Ascending aorta (tissue), 2 donors: ENCODE measurements at regions not wholly inside any gene's neighbourhood (a gene's known extent, or its start where the extent isn't known, plus 50 kb on each side); places are given as distances from the start of the nearest gene placed in this dataset.

ENCODE experiments used
- DNase-seq, 2 donors: peaks; one replicate each; pipeline ENCODE4 v3.0.0-alpha.2; 2019; ENCODE audit warnings: low spot score in 2 of 2
- H3K27ac ChIP-seq, 2 donors: fragments of 200-600 bp; sonication (generic); one replicate each; pipeline ENCODE4 v1.5.1; 2016 to 2017; ENCODE audit warnings: mild to moderate bottlenecking in 1 of 2
- H3K27me3 ChIP-seq: fragments of 200-600 bp; sonication (generic); one replicate; pipeline ENCODE4 v1.5.1; 2017
- H3K36me3 ChIP-seq, 2 donors: fragments of 200-600 bp; sonication (generic); one replicate each; pipeline ENCODE4 v1.5.1; 2016
- H3K4me1 ChIP-seq, 2 donors: fragments of 200-600 bp; sonication (generic); one replicate each; pipeline ENCODE4 v1.5.1; 2016 to 2017; ENCODE audit warnings: mild to moderate bottlenecking in 1 of 2
- H3K4me3 ChIP-seq, 2 donors: fragments of 200-600 bp; sonication (generic); one replicate each; pipeline ENCODE4 v1.5.1; 2016 to 2017; ENCODE audit warnings: mild to moderate bottlenecking in 1 of 2
- H3K9me3 ChIP-seq, 2 donors: fragments of 200-600 bp; sonication (generic); one replicate each; pipeline ENCODE4 v1.5.1; 2016
- intact Hi-C: fragments of 100-400 bp; cut with DNase I; formaldehyde crosslinking; loops from one replicate; pipeline ENCODE4 v1.15.1; 2023
- TF ChIP-seq, protein P1 (sequence below), 3 experiments: fragments of 200-600 bp in 2 of 3; fragments of 450-650 bp in 1 of 3; sonication (generic) in 2 of 3; IDR thresholded peaks; one replicate each; pipeline ENCODE4 v1.5.1; 2016 to 2019; ENCODE audit warnings: antibody characterized with exemption in 3 of 3, mild to moderate bottlenecking in 1 of 3, moderate library complexity in 1 of 3

DNA sequence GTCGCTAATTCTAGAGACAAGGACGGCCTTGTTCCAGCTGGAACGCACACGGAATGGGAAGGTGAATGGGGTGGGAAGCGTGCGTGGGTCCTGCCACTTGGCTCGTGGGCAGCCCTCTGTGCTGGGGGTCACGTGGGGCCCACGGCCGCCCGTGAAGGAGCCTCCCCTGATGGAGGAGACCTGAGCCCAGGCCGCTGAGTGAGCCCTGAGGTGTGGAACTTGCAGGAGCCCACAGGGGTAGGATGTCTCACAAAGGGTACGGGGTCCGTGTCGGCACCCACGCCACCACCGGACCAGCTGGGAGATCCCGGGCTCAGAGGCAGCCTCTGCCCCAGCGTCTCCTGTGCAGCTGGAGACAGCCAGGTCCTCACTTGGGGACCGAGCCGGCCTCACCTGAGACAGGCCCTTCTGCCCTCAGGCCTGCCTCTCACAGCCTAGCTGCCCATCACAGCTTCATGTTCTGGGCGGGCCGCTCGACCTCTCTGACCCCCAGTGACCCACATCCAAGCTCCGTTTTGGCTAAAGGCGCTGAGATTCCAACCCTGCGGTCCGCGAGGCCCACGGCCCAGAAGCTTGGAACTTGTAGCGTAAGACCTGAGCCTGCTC, 84.8 kb downstream of the FOXL3 start:
- H3K4me1 ChIP-seq: peaks cover 3% of the 10 kb centered on the region in 2 donors
- H3K4me3 ChIP-seq: no peak overlapping the region
- intact Hi-C loops: no loop called here
- DNase-seq: peak in 1 of 2 donors; percentile 58
- no peaks in the 10 kb centered on the region for H3K36me3 ChIP-seq
- no peak overlapping the region for H3K27ac ChIP-seq
- no peaks in the 10 kb centered on the region for H3K9me3 ChIP-seq
- H3K27me3 ChIP-seq: no peaks in the 10 kb centered on the region
- TF ChIP-seq, protein P1, sequence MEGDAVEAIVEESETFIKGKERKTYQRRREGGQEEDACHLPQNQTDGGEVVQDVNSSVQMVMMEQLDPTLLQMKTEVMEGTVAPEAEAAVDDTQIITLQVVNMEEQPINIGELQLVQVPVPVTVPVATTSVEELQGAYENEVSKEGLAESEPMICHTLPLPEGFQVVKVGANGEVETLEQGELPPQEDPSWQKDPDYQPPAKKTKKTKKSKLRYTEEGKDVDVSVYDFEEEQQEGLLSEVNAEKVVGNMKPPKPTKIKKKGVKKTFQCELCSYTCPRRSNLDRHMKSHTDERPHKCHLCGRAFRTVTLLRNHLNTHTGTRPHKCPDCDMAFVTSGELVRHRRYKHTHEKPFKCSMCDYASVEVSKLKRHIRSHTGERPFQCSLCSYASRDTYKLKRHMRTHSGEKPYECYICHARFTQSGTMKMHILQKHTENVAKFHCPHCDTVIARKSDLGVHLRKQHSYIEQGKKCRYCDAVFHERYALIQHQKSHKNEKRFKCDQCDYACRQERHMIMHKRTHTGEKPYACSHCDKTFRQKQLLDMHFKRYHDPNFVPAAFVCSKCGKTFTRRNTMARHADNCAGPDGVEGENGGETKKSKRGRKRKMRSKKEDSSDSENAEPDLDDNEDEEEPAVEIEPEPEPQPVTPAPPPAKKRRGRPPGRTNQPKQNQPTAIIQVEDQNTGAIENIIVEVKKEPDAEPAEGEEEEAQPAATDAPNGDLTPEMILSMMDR (IDR thresholded peaks at IDR 0.05): no peak

DNA sequence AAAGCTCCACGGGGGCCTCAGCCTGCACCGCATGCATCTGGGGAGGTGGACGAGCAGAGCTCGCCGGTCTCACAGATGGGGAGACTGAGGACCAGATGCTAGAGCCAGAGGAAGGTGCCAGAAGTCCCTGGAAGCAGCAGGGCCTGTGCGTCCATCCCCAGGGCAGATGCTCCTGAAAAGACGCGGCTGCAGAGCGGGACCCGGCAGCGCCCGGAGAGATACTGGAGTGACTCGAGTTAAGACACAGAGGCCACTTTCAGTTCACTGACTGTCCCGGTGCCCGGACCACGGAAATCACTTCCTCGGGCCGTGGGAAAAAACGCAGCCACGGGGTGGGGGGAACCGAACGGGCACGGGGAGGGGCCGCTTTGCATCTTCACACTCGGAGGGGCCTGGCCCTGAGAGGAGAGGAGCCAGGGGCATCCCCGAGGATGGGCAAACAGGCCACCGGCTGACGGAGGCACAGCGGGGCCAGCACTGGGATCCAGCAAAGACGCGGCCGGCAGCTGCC, 85.4 kb downstream of the FOXL3 start:
- no peak overlapping the region for H3K27ac ChIP-seq
- H3K36me3 ChIP-seq: no peaks in the 10 kb centered on the region
- H3K4me3 ChIP-seq: no peak overlapping the region
- H3K27me3 ChIP-seq: no peaks in the 10 kb centered on the region
- no peaks in the 10 kb centered on the region for H3K9me3 ChIP-seq
- TF ChIP-seq, protein P1 (IDR thresholded peaks at IDR 0.05): no peak
- peak in 1 of 2 donors; percentile 50 for DNase-seq
- intact Hi-C loops: no loop called here
- peaks cover 3% of the 10 kb centered on the region in 2 donors for H3K4me1 ChIP-seq

DNA sequence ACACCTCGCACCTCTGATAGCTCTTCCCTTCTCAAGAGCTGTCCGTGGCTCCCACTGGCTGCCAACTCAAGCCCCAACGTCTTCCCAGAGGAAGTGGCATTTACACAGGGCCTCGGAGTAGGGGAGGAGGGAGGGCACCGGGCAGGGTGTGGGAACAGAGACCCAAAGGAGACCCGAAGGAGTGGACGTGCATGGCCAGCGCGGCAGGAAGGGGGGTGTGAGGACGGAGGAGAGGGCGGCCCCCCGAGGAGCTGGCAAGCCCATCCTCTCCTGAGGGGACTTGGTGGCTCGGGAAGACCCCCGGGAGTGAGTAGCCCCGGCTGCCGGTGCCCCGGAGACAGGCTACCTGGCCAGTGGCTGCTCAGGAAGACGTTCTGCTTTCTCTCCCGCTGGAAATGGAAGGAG, 85.9 kb downstream of the FOXL3 start:
- H3K4me1 ChIP-seq: peaks cover 3% of the 10 kb centered on the region in 2 donors
- H3K4me3 ChIP-seq: no peak overlapping the region
- intact Hi-C loops: no loop called here
- TF ChIP-seq, protein P1 (IDR thresholded peaks at IDR 0.05): no peak
- H3K9me3 ChIP-seq: no peaks in the 10 kb centered on the region
- H3K36me3 ChIP-seq: no peaks in the 10 kb centered on the region
- DNase-seq: peak in 1 of 2 donors; percentile 54
- no peaks in the 10 kb centered on the region for H3K27me3 ChIP-seq
- H3K27ac ChIP-seq: no peak overlapping the region

DNA sequence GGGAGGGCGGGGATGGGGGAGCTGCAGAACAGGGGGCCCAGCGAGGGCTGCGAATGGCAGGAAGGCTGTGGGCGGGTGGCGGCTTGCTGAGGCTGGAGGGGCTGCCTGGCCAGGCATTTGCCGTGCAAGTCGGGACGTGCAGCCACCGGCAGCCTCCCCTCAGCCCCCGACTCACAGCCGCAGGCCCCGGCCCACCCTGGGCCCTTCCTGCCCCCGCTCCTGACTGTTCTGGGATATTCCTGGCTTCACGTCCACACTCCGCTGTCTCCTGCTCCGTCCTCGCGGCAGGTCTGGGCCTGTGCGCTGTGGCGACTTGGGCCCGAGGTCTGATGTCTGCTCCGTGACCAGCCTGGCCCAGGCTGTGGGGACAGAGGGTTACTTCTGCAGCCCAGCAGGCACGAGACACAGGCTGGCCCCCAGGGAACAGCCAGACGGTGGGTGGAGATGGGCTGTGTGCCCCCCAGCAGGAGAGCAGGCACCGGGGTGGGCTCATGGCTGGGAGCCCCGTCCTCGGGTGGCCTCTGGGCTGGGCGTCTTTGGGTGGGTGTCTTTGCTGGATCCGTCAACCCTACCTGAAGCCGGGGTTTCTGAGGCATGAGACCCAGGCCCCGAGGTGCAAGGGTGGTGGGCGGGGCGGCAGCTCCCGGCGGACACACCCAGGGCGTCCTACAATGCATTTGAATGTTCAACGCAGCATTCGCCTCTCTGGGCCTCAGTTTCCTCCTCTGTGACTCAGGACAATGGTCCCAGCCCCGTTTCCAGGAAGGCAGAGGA, 86.5 kb downstream of the FOXL3 start:
- intact Hi-C loops: no loop called here
- DNase-seq: peak in 1 of 2 donors; percentile 52
- peaks cover 3% of the 10 kb centered on the region in 2 donors for H3K4me1 ChIP-seq
- TF ChIP-seq, protein P1 (IDR thresholded peaks at IDR 0.05): no peak
- H3K36me3 ChIP-seq: no peaks in the 10 kb centered on the region
- H3K4me3 ChIP-seq: no peak overlapping the region
- H3K9me3 ChIP-seq: no peaks in the 10 kb centered on the region
- no peak overlapping the region for H3K27ac ChIP-seq
- H3K27me3 ChIP-seq: no peaks in the 10 kb centered on the region

DNA sequence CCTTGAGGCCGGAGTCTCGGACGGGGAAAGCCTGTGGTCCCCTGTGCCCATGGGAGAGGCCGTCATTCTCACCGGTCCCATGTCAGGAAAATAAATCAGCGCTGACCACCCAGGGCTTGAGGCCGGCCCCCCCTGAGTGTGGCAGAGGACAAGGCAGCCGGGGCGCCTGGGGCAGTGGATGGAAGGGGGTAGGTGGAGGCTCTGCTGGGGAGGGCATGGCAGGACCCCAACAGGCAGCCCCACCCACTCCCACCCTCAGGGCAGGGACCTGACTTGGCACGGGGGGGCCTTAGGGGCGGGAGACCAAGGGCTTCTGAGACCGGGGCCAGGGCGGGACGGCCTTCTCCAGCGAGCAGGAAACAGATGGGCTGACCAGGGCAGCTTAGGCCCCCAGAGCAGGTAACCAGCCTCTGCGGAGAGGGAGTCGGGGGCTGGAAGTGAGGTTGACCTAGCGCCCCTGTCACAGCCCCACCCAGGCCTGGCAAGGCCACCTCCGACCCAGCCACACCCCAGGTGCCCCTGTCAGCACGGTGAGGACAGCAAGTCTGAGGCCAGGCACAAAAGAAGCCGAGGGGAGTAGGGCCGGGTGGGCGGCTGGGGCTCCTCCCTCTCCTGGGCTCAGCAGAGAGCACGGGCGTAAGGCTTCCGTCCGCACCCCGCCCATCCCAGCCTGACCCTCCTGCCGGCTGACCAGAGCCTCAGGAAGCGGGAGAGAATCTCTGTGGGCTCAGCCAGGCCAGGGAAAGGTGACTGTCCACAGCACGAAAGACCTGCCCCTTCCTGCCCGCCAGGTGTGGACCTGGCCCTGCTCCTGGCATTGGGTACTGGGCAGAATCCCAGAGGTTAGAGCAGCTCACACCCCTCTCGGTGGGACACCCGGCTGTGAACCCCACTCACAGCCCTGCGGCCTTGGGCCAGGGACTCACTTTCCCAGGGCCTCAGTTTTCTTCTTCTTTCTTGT, 87.4 kb downstream of the FOXL3 start:
- TF ChIP-seq, protein P1 (IDR thresholded peaks at IDR 0.05): no peak
- intact Hi-C loops: no loop called here
- peak in 1 of 2 donors; percentile 52 for DNase-seq
- H3K27me3 ChIP-seq: no peaks in the 10 kb centered on the region
- no peak overlapping the region for H3K27ac ChIP-seq
- no peaks in the 10 kb centered on the region for H3K9me3 ChIP-seq
- no peaks in the 10 kb centered on the region for H3K36me3 ChIP-seq
- H3K4me1 ChIP-seq: peaks cover 3% of the 10 kb centered on the region in 2 donors
- no peak overlapping the region for H3K4me3 ChIP-seq
